GM12875 (cell line): ENCODE measurements at regions not wholly inside any gene's neighbourhood (a gene's known extent, or its start where the extent isn't known, plus 50 kb on each side); places are given as distances from the start of the nearest gene placed in this dataset.

Experiments used
- H3K4me3 ChIP-seq: one replicate; pipeline ENCODE4 v1.5.1; 2011; ENCODE audit warnings: low read depth, low read length, control low read depth
- TF ChIP-seq, protein P1 (sequence below): IDR thresholded peaks from 2 replicates; pipeline ENCODE4 v1.5.1; 2011; ENCODE audit warnings: low read depth, mild to moderate bottlenecking, control low read depth, inconsistent platforms, low read length, moderate library complexity, borderline replicate concordance; ENCODE audit not compliant: insufficient read depth

DNA sequence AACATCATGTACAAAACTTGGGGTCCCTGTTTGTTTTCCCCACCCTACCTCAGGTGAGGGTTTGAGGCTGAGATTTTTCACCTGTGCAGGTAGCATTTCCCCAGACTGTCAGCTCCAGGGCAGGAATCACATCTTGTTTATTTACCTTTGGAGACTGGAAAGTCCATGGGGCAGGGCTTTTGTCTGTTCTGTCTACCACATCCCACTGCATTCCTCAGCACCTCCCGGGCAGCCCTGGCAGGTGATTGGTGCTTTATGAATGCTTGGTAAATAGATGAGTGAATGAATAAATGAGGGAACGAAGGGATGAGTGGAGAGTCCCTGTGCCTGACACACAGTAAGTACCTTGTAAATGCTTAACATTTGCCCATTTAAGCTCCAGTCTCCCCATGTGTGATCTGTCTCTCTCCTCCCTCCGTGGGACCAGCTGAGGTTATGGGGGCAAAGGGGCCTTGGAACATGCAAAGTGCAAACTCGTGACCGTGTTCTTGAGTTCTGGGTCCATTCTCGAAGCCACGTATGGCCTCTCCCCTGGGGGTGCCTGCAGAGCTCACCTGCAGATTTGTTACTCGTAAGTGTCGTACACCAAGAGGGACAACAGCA is 69.7 kb upstream of the PMEPA1 start:
- TF ChIP-seq, protein P1, sequence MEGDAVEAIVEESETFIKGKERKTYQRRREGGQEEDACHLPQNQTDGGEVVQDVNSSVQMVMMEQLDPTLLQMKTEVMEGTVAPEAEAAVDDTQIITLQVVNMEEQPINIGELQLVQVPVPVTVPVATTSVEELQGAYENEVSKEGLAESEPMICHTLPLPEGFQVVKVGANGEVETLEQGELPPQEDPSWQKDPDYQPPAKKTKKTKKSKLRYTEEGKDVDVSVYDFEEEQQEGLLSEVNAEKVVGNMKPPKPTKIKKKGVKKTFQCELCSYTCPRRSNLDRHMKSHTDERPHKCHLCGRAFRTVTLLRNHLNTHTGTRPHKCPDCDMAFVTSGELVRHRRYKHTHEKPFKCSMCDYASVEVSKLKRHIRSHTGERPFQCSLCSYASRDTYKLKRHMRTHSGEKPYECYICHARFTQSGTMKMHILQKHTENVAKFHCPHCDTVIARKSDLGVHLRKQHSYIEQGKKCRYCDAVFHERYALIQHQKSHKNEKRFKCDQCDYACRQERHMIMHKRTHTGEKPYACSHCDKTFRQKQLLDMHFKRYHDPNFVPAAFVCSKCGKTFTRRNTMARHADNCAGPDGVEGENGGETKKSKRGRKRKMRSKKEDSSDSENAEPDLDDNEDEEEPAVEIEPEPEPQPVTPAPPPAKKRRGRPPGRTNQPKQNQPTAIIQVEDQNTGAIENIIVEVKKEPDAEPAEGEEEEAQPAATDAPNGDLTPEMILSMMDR: no peak
- no peak overlapping the region for H3K4me3 ChIP-seq

DNA sequence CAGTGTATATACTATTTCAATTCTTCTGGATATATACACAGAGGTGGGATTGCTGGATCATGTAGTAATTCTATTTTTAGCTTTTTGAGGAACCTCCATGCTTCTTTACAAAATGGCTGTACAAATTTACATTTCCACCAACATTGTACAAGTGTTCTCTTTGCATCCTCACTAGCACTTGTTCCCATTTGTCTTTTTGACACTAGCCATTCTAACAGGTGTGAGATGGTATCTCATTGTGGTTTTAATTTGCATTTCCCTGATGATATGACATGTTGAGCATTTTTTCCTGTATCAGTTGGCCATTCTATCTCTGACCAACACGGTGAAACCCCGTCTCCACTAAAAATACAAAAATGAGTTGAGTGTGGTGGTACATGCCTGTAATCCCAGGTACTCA is 68.1 kb upstream of the PMEPA1 start:
- TF ChIP-seq, protein P1: no peak
- no peak overlapping the region for H3K4me3 ChIP-seq

DNA sequence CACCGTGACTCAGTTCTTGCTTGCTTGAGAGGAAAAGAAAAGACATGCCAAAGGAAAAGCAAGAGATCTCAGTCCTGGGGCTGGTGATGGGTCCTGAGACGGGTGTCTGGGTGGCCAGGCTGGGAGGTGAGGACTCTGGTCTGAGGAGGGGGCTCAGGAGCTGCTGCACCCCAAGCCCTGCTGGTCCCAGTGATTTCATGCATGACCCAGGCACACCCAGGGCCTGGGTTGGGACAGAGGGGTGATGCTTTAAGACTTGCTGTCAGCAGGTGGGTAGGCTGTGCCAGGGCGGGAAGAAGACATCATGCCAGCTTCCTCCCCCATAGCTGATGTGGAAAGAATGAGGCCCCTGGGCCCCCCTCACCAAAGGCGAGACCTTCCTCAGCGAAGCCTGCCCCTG is 65.1 kb upstream of the PMEPA1 start:
- TF ChIP-seq, protein P1: no peak
- no peak overlapping the region for H3K4me3 ChIP-seq

DNA sequence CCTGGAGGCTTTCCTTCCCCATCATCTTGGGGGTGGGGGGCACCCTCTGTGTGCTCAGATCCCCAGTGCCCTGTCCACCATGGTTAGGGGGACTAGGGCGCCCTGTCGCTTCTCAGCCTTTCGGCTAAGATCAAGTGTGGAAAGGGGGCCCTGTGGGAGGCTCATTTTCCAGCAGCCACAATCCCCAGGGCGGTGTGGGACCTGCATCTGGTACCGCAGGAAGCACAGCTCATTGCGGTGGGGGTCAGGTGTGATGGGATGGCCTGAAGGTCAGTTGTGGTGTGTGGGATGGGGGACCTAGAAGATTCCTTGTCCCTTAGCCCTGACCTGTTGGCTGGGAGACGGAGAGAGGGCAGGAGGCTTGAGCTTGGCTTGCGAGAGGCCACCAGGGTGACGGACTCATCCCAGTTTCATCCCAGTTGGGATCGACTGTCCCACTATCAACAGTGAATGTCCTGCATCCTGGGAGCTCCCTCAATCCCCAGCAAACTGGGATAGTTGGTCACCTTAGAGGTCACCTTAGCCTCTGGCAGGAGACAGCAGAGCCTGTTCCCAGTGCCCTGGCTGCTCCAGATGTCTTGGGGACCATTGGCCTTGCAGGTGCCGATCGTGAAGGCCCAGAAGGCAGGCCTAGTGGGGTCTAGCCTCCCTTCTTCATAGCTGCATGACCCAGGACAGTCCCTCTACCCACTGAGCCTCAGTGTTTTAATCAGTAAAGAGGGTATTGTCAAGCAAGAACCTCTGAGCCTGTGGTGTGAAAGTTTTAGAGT is 64.5 kb upstream of the PMEPA1 start:
- H3K4me3 ChIP-seq: no peak overlapping the region
- TF ChIP-seq, protein P1: no peak

DNA sequence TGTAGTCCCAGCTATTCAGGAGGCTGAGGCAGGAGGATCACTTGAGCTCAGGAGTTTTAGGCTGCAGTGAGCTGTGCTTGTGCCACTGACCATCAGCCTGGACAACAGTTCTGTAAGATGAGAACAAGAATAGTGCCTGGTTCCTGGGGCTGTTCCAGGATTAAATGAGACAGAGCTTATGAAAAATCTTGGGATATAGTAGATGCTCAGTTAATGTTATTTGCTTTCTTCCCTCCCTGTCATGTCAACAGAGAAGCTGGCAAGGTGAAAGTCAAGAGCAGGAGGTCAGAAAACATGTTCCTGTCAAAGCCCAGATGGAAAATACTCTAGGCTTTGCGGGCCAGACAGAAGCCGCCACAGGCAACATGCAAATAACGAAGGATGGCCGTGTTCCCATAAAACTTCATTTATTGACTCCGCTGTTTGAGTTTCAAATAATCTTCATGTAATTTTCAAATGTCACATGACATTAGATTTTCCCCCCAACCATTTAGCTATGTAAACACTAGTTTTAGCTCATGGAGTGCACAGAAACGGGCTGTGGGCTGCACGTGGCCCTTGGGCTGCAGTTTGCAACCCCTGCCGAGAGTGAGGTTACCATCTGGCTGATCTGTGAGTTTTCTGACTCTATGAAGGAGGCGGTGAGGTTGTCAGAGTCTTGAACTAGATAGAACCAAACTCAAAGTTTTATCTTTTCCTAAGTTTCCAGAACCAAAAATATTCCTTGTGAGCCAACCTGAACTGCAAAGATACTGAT is 63.4 kb upstream of the PMEPA1 start:
- H3K4me3 ChIP-seq: no peak overlapping the region
- TF ChIP-seq, protein P1: no peak

DNA sequence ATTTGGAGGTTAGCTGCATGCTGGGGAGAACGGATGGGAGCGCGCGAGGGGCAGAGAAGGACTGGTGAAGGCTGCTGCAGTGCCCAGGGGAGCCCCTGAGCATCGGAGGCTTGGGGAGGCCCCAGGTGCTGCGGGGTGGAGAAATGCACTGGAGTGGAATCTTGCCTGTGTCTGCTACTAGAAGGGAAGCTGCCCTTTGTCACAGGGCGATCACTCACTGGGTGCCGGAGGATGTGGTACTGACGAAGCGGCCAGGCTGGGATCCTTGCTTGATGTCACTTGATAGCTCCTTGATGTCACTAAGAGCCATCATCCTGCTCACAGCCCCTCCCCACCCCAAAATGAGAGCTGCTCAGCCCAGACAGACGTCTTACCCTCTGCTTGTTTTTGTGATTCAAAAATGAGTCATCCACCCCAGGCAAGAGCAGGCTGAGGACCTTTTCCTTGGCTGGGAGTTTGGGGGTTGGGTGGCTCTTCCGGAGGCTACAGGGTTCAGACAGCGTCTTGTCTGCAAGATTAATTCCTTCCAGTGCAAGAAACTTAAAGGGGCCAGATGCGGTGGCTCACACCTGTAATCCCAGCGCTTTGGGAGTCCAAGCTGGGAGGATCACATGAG is 62.6 kb upstream of the PMEPA1 start:
- TF ChIP-seq, protein P1: no peak

More for the DNA sequence above, 62.6 kb upstream of the PMEPA1 start:
- H3K4me3 ChIP-seq: no peak overlapping the region
